ENCODE measurements at regions not wholly inside any gene's neighbourhood (a gene's known extent, or its start where the extent isn't known, plus 50 kb on each side); places are given as distances from the start of the nearest gene placed in this dataset.

- no peak for DNase-seq
These were observed 405.5 kb downstream of the KIF4B start for GRCh38 chr5:155418960-155419579.

- no peak for DNase-seq
These were observed 416.6 kb downstream of the KIF4B start for GRCh38 chr5:155430192-155430591.

- no peak for DNase-seq
These were observed 420.7 kb downstream of the KIF4B start for GRCh38 chr5:155434267-155434666.

GRCh38 chr5:155434681-155435080 lies 421.1 kb downstream of the KIF4B start:
- DNase-seq: peak; percentile 0 to 5

- no peak for DNase-seq
These were observed 428.3 kb downstream of the KIF4B start for GRCh38 chr5:155441849-155442248.

GRCh38 chr5:155451106-155451505 lies 437.6 kb downstream of the KIF4B start:
- no peak for DNase-seq

- no peak for DNase-seq
These were observed 442.4 kb downstream of the KIF4B start for GRCh38 chr5:155455791-155456514.

- DNase-seq: no peak
These were observed 446.4 kb downstream of the KIF4B start for GRCh38 chr5:155459889-155460500.

- DNase-seq: no peak
These were observed 447.0 kb downstream of the KIF4B start for GRCh38 chr5:155460501-155460931.

GRCh38 chr5:155461304-155461703 lies 447.7 kb downstream of the KIF4B start:
- no peak for DNase-seq

- DNase-seq: no peak
These were observed 453.3 kb downstream of the KIF4B start for GRCh38 chr5:155466851-155467250.

- no peak for DNase-seq
These were observed 457.5 kb downstream of the KIF4B start for GRCh38 chr5:155471027-155471426.

- no peak for DNase-seq
These were observed 459.2 kb downstream of the KIF4B start for GRCh38 chr5:155472780-155473179.

- no peak for DNase-seq
These were observed 461.8 kb downstream of the KIF4B start for GRCh38 chr5:155475318-155475717.

- no peak for DNase-seq
These were observed 467.2 kb downstream of the KIF4B start for GRCh38 chr5:155480731-155481131.

- no peak for DNase-seq
These were observed 467.6 kb downstream of the KIF4B start for GRCh38 chr5:155481182-155481581.

- no peak for DNase-seq
These were observed 468.9 kb downstream of the KIF4B start for GRCh38 chr5:155482428-155482827.

GRCh38 chr5:155485386-155485785 lies 471.8 kb downstream of the KIF4B start:
- DNase-seq: no peak

- no peak for DNase-seq
These were observed 476.4 kb downstream of the KIF4B start for GRCh38 chr5:155489949-155490348.

GRCh38 chr5:155492191-155492590 lies 478.6 kb downstream of the KIF4B start:
- DNase-seq: no peak

- no peak for DNase-seq
These were observed 491.1 kb downstream of the KIF4B start for GRCh38 chr5:155504606-155505005.

GRCh38 chr5:155507363-155507762 lies 493.8 kb downstream of the KIF4B start:
- no peak for DNase-seq

- no peak for DNase-seq
These were observed 495.1 kb downstream of the KIF4B start for GRCh38 chr5:155508673-155509072.

- DNase-seq: no peak
These were observed 498.8 kb downstream of the KIF4B start for GRCh38 chr5:155512329-155512728.

Measured in inflammatory macrophage treated with lipopolysaccharide for 1 hour (primary cell).